Trophoblast cell (in vitro differentiated cells and primary cell): ENCODE measurements at regions not wholly inside any gene's neighbourhood (a gene's known extent, or its start where the extent isn't known, plus 50 kb on each side); places are given as distances from the start of the nearest gene placed in this dataset.
A peak's percentile ranks its signal among the peaks of the same experiment; 100 is the strongest.

Source experiments
- DNase-seq, 2 donors: peaks; one replicate each; pipeline ENCODE4 v3.0.0-alpha.2; 2016
- H2AFZ ChIP-seq: 2 replicates; pipeline ENCODE4 v1.6.1; 2013; ENCODE audit warnings: low read length, moderate library complexity, mild to moderate bottlenecking; ENCODE audit not compliant: insufficient read depth, poor library complexity
- H2AK5ac ChIP-seq: 2 replicates; pipeline ENCODE4 v1.6.1; 2013; ENCODE audit warnings: mild to moderate bottlenecking, low read length
- H2BK120ac ChIP-seq: 2 replicates; pipeline ENCODE4 v1.6.1; 2013; ENCODE audit warnings: low read length, mild to moderate bottlenecking, moderate library complexity; ENCODE audit not compliant: insufficient read depth, poor library complexity
- H2BK12ac ChIP-seq: 2 replicates; pipeline ENCODE4 v1.6.1; 2013; ENCODE audit warnings: mild to moderate bottlenecking, low read length, moderate library complexity
- H2BK5ac ChIP-seq: 2 replicates; pipeline ENCODE4 v1.6.1; 2013; ENCODE audit warnings: low read length, low read depth, moderate library complexity, mild to moderate bottlenecking; ENCODE audit not compliant: poor library complexity
- H3K14ac ChIP-seq: 2 replicates; pipeline ENCODE4 v1.6.1; 2013; ENCODE audit warnings: mild to moderate bottlenecking, low read length
- H3K18ac ChIP-seq: 2 replicates; pipeline ENCODE4 v1.6.1; 2013; ENCODE audit warnings: mild to moderate bottlenecking, low read length
- H3K23ac ChIP-seq: 2 replicates; pipeline ENCODE4 v1.6.1; 2013; ENCODE audit warnings: low read length
- H3K27ac ChIP-seq: 2 replicates; pipeline ENCODE4 v1.5.1; 2013; ENCODE audit warnings: low read depth, mild to moderate bottlenecking, inconsistent platforms, low read length, moderate library complexity
- H3K27me3 ChIP-seq: 2 replicates; pipeline ENCODE4 v1.6.1; 2013; ENCODE audit warnings: inconsistent platforms, mild to moderate bottlenecking, low read length, moderate library complexity; ENCODE audit not compliant: insufficient read depth
- H3K36me3 ChIP-seq, 2 experiments: 1 replicate in 1 of 2; 2 replicates in 1 of 2; pipeline ENCODE4 v1.6.1; 2013; ENCODE audit warnings: low read length in 2 of 2, mild to moderate bottlenecking in 2 of 2, moderate library complexity in 1 of 2; ENCODE audit not compliant: insufficient read depth in 2 of 2, control insufficient read depth in 1 of 2
- H3K4ac ChIP-seq: 2 replicates; pipeline ENCODE4 v1.6.1; 2013; ENCODE audit warnings: low read depth, mild to moderate bottlenecking, low read length, moderate library complexity
- H3K4me1 ChIP-seq, 2 experiments: 1 replicate in 1 of 2; 2 replicates in 1 of 2; pipeline ENCODE4 v1.6.1; 2013; ENCODE audit warnings: low read length in 2 of 2, mild to moderate bottlenecking in 2 of 2, moderate library complexity in 1 of 2; ENCODE audit not compliant: insufficient read depth in 2 of 2, control insufficient read depth in 1 of 2
- H3K4me2 ChIP-seq: 2 replicates; pipeline ENCODE4 v1.6.1; 2013; ENCODE audit warnings: inconsistent platforms, mild to moderate bottlenecking, low read length, moderate library complexity
- H3K4me3 ChIP-seq: 2 replicates; pipeline ENCODE4 v1.5.1; 2013; ENCODE audit warnings: mild to moderate bottlenecking, low read depth, low read length, inconsistent platforms
- H3K79me1 ChIP-seq: one replicate; pipeline ENCODE4 v1.6.1; 2013; ENCODE audit warnings: low read length
- H3K79me2 ChIP-seq: 2 replicates; pipeline ENCODE4 v1.6.1; 2013; ENCODE audit warnings: low read length, mild to moderate bottlenecking; ENCODE audit not compliant: control insufficient read depth, insufficient read depth, poor library complexity
- H3K9ac ChIP-seq: 2 replicates; pipeline ENCODE4 v1.6.1; 2013; ENCODE audit warnings: mild to moderate bottlenecking, low read length
- H3K9me3 ChIP-seq: 2 replicates; pipeline ENCODE4 v1.6.1; 2013; ENCODE audit warnings: low read depth, mild to moderate bottlenecking, control low read depth, inconsistent platforms, low read length; ENCODE audit not compliant: insufficient read depth
- H4K12ac ChIP-seq: 2 replicates; pipeline ENCODE4 v1.6.1; 2013; ENCODE audit warnings: low read depth, mild to moderate bottlenecking, low read length, moderate library complexity
- H4K8ac ChIP-seq: 2 replicates; pipeline ENCODE4 v1.6.1; 2013; ENCODE audit warnings: low read depth, mild to moderate bottlenecking, low read length, moderate library complexity
- H4K91ac ChIP-seq: one replicate; pipeline ENCODE4 v1.6.1; 2013; ENCODE audit warnings: low read depth, mild to moderate bottlenecking, low read length, moderate library complexity
- WGBS: extraction: QIAGEN DNeasy Blood & Tissue Kit; methylation state at CpG from one replicate; pipeline ENCODE4 v1.1.7; 2013; ENCODE audit warnings: missing lambda C conversion rate; ENCODE audit not compliant: insufficient read length, insufficient coverage; ENCODE audit errors: extremely low coverage; 5-methylcytosine and 5-hydroxymethylcytosine counted together

DNA sequence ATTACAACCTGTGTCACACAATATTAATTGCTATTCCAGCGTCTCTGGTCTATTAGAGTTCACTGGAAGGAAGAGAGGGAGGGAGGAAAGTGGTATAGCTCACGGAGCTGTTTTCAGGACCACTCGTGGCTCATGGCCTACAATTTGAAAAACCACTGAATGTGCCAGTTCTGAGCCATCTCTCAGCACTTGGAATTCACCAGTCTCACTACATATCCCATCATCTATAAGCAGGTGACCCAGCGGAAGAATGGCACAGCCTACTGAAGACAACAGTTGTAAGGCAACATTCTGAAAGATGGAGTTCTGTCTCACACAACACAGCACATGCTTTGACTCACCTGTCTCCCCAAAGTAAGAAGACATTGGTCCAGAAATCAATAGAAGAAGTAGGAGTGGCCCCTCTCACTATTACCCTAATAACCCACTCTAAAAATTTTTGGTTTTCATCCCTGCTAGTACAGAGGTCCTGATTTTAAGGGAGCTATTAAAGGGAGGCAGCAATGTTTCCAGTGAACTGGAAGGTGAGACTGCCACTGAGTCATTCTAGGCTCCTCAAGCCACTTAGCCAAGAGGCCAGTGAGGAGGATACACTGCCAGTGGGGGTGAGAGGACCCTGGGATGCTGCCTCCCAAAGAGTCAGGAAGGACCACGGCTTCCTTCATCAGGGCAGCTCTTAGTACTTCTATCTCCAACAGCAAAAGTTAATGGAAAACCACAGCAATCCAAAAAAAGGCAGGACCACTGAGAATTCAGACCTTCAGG, 50.0 kb upstream of the DOCK9 start:
- Histone ChIP-seq H3K27ac (no peak overlapping the region), H3K14ac (no peak overlapping the region), H3K23ac (no peak overlapping the region), H3K18ac (no peak overlapping the region), H2AK5ac (no peak overlapping the region), H3K36me3 (no peaks in the 10 kb centered on the region), H2AFZ (no peak overlapping the region), H3K4me2 (no peak overlapping the region), H3K79me1 (no peaks in the 10 kb centered on the region), H3K27me3 (no peaks in the 10 kb centered on the region), H3K4me1 (peaks cover 2 to 3% of the 10 kb centered on the region in 2 experiments), H3K9ac (no peak overlapping the region), H4K91ac (no peak overlapping the region), H3K4me3 (no peak overlapping the region), H2BK120ac (no peak overlapping the region), H2BK5ac (no peak overlapping the region), H3K9me3 (no peaks in the 10 kb centered on the region), H3K79me2 (peaks cover 2% of the 10 kb centered on the region), H3K4ac (peak overlapping the region; percentile 39), H2BK12ac (no peak overlapping the region), H4K8ac (no peak overlapping the region), H4K12ac (no peak overlapping the region)
- no CpG with 5 or more reads among the region's 5 CpGs for WGBS
- DNase-seq: no peak

DNA sequence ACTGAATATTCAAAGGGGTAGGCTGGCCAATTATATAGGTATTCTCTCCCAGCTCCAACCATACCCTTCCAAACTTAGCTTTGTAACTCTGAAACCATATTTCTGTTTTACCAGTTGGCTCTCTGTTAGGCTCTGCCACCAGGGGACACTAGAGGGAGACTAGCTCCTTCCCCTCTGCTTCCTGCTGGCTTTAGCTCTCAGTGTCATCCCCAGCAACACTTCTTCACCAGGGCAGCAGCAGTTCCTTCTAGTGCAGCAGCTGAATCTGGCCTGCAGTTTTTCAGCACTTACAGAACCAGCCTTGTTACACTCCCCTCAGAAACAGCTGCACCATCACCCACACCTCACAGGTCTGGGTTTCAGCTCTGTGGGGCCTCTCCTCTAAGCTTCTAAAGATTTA, 51.0 kb upstream of the DOCK9 start:
- no peak overlapping the region for H2BK120ac ChIP-seq
- no peak overlapping the region for H3K18ac ChIP-seq
- H3K27ac ChIP-seq: no peak overlapping the region
- no peak overlapping the region for H2BK12ac ChIP-seq
- peaks cover 2 to 3% of the 10 kb centered on the region in 2 experiments for H3K4me1 ChIP-seq
- H3K23ac ChIP-seq: no peak overlapping the region
- peak; percentile 39 to 73 for DNase-seq
- H3K4me2 ChIP-seq: no peak overlapping the region
- no peak overlapping the region for H3K9ac ChIP-seq
- no peak overlapping the region for H2AFZ ChIP-seq
- no peak overlapping the region for H4K8ac ChIP-seq
- no peak overlapping the region for H2BK5ac ChIP-seq
- H3K27me3 ChIP-seq: no peaks in the 10 kb centered on the region
- H3K9me3 ChIP-seq: peaks cover 1% of the 10 kb centered on the region
- H3K79me1 ChIP-seq: no peaks in the 10 kb centered on the region
- H2AK5ac ChIP-seq: no peak overlapping the region
- no peak overlapping the region for H4K91ac ChIP-seq
- no peak overlapping the region for H3K14ac ChIP-seq
- no peak overlapping the region for H3K4ac ChIP-seq
- no peak overlapping the region for H4K12ac ChIP-seq
- H3K36me3 ChIP-seq: peaks cover 0 to 2% of the 10 kb centered on the region in 2 experiments
- peaks cover 2% of the 10 kb centered on the region for H3K79me2 ChIP-seq
- no peak overlapping the region for H3K4me3 ChIP-seq

DNA sequence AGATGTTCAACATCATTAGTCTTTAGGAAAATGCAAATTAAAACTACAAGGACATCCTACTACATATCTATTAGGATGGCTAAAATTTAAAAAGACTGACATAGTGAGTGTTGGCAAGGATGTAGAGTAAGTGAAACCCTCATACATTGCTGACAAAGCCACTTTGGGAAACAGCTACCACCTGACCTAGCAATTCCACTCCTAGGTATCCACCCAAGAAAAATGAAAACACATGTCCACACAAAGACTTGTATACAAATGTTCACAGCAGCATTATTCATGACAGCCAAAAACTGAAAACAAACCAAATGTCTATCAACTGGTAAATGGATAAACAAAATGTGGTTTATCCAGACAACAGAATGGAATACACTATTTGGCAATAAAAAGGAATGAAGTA, 51.7 kb upstream of the DOCK9 start:
- no peak overlapping the region for H4K8ac ChIP-seq
- H3K14ac ChIP-seq: no peak overlapping the region
- no peak overlapping the region for H3K4me3 ChIP-seq
- H2BK5ac ChIP-seq: no peak overlapping the region
- H3K79me2 ChIP-seq: peaks cover 2% of the 10 kb centered on the region
- peak in 1 of 2 donors; percentile 57 for DNase-seq
- H2BK12ac ChIP-seq: no peak overlapping the region
- H2BK120ac ChIP-seq: no peak overlapping the region
- no peak overlapping the region for H3K27ac ChIP-seq
- no peak overlapping the region for H3K9ac ChIP-seq
- no peak overlapping the region for H4K12ac ChIP-seq
- H3K4ac ChIP-seq: no peak overlapping the region
- H3K18ac ChIP-seq: no peak overlapping the region
- H3K9me3 ChIP-seq: peaks cover 1% of the 10 kb centered on the region
- H3K27me3 ChIP-seq: no peaks in the 10 kb centered on the region
- H2AK5ac ChIP-seq: no peak overlapping the region
- H3K4me1 ChIP-seq: peaks cover 3 to 4% of the 10 kb centered on the region in 2 experiments
- no peak overlapping the region for H4K91ac ChIP-seq
- H3K36me3 ChIP-seq: peaks cover 0 to 2% of the 10 kb centered on the region in 2 experiments
- no peak overlapping the region for H2AFZ ChIP-seq
- no peaks in the 10 kb centered on the region for H3K79me1 ChIP-seq
- no peak overlapping the region for H3K23ac ChIP-seq
- H3K4me2 ChIP-seq: no peak overlapping the region

DNA sequence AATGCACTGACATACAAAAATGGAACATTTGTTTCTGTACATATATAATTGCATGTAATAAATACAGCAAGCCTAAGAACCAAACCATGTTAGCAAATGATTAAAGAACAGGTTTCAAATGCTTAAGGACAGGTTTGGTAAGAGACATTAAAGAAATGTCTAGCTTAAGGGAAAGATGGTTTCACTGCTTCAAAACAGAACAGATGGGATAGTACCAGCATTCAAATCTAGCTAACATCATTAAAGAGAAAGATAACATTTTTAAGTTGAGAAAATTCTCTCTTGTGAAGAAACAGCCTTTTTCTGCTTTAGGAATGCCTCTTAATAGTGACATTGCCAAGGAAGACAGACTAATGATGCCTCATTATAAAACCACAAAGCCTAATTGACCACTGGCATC, 52.5 kb upstream of the DOCK9 start:
- Histone ChIP-seq H4K12ac (no peak overlapping the region), H2AK5ac (no peak overlapping the region), H3K23ac (no peak overlapping the region), H3K27me3 (no peaks in the 10 kb centered on the region), H3K27ac (no peak overlapping the region), H3K9me3 (peaks cover 1% of the 10 kb centered on the region), H3K18ac (no peak overlapping the region), H3K4ac (no peak overlapping the region), H3K9ac (no peak overlapping the region), H3K4me2 (no peak overlapping the region), H2BK5ac (no peak overlapping the region), H2AFZ (no peak overlapping the region), H3K14ac (no peak overlapping the region), H3K36me3 (peaks cover 0 to 2% of the 10 kb centered on the region in 2 experiments), H2BK120ac (no peak overlapping the region), H4K91ac (no peak overlapping the region), H3K79me1 (no peaks in the 10 kb centered on the region), H3K4me3 (no peak overlapping the region), H3K79me2 (peaks cover 2% of the 10 kb centered on the region), H2BK12ac (no peak overlapping the region), H3K4me1 (peaks cover 3 to 4% of the 10 kb centered on the region in 2 experiments), H4K8ac (no peak overlapping the region)
- peak in 1 of 2 donors; percentile 76 for DNase-seq
